Activated B cell treated with CpG ODN at 0.5 μM for 24 hours (primary cell): ENCODE measurements at regions not wholly inside any gene's neighbourhood (a gene's known extent, or its start where the extent isn't known, plus 50 kb on each side); places are given as distances from the start of the nearest gene placed in this dataset.

Source experiments
- ATAC-seq: fragments of 200-7000 bp; cut with Tn5 transposase; one replicate; pipeline ENCODE4 v1.10.0; 2021; ENCODE audit warnings: low read depth, mild to moderate bottlenecking, moderate library complexity
- CTCF ChIA-PET: fragments of 350-600 bp; sonication (Branson Sonifier 250); formaldehyde crosslinking; loops from one replicate; lab custom pipeline; 2021; ENCODE audit warnings: antibody characterized with exemption; lab: Charles Lee
- POLR2A ChIA-PET: fragments of 350-600 bp; sonication (Branson Sonifier 250); formaldehyde crosslinking; loops from one replicate; lab custom pipeline; 2021; ENCODE audit warnings: antibody characterized with exemption; lab: Charles Lee
- DNase-seq: peaks from one replicate; pipeline ENCODE4 v3.0.0; 2022
- H3K27ac Mint-ChIP-seq: one replicate; pipeline ENCODE4 v1.8.0; 2020; ENCODE audit warnings: mixed read lengths
- H3K27me3 Mint-ChIP-seq: one replicate; pipeline ENCODE4 v1.8.0; 2021; ENCODE audit warnings: mixed read lengths
- H3K36me3 Mint-ChIP-seq: one replicate; pipeline ENCODE4 v1.8.0; 2021; ENCODE audit warnings: low read depth, mixed read lengths
- H3K4me1 Mint-ChIP-seq: one replicate; pipeline ENCODE4 v1.8.0; 2021; ENCODE audit warnings: mixed read lengths
- H3K4me3 Mint-ChIP-seq: one replicate; pipeline ENCODE4 v1.8.0; 2020; ENCODE audit warnings: mild to moderate bottlenecking, mixed read lengths
- H3K9me3 Mint-ChIP-seq: one replicate; pipeline ENCODE4 v1.8.0; 2020; ENCODE audit warnings: mixed read lengths
- intact Hi-C: fragments of 100-400 bp; cut with micrococcal nuclease; formaldehyde crosslinking; loops from one replicate; pipeline ENCODE4 v1.15.1; 2024
- TF ChIP-seq, protein P1 (sequence below): fragments of 200-600 bp; IDR thresholded peaks from one replicate; pipeline ENCODE4 v1.8.0; 2022; ENCODE audit warnings: antibody characterized with exemption, mild to moderate bottlenecking

DNA sequence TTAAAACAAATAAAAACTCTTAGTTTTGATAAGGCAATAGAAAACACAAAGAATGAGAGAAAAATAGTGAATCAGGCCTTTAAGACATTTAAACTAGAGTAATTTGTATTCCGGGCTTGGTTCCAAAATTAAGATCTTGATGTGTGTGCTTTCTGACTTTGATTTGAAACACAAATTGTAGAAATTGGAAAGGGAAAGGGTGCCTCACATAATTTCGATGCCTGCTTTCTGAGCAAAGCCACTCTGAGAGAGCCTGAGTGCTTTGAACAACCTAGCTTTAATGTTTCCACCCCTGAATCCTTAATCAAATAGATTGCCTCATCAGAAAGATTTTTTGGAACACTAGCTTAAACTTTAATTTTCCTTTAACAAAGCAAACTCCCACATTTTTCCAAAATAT is 666.8 kb downstream of the PCDH18 start:
- CTCF ChIA-PET: interaction anchor here (1.4 to 1.7 kb wide), 2 partner anchors 9 to 32 kb away, joined by 4 to 8 read pairs; no protein-coding TSS in a partner anchor
- ATAC-seq: no peak

DNA sequence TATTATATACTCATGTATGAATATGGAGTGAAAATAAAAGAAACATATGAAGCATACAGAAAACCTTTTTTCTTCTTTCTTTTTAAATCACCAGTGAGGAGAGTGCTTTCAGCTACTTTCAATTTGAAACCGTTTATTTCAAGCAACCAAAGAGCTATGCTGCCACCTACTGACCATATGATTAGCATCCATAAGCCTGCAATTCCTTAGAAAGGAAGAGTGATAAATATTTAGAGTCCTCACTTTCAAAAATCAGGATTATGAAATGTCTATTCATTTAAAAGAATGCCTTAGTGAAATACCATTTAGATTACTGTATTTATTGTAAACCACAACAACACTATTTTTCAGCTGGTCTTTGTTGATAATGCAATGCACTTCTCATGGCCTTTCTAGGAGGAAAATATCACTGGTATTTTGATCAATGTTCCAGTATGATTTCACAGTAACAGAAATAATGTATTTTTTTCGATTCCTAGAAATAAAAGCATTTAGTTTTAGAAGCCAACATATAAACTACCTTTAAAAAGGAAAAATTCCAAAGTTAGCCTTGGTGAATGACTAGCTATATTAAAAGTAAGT is 667.6 kb downstream of the PCDH18 start:
- Mint-ChIP-seq H3K27me3 (no peaks in the 10 kb centered on the region), H3K9me3 (no peaks in the 10 kb centered on the region), H3K27ac (no peak overlapping the region), H3K36me3 (no peaks in the 10 kb centered on the region), H3K4me1 (no peaks in the 10 kb centered on the region), H3K4me3 (no peak overlapping the region)
- ATAC-seq (no peak), DNase-seq (no peak)
- intact Hi-C loops: loop anchor here (2.0 to 5.0 kb wide), 2 partner anchors 1318 to 1816 kb away; no protein-coding TSS in a partner anchor
- ChIA-PET POLR2A (no interaction called here), CTCF (interaction anchor here (0.8 to 1.7 kb wide), 6 partner anchors 9 to 1492 kb away, joined by 3 to 8 read pairs (median 3); no protein-coding TSS in a partner anchor)
- TF ChIP-seq, protein P1, sequence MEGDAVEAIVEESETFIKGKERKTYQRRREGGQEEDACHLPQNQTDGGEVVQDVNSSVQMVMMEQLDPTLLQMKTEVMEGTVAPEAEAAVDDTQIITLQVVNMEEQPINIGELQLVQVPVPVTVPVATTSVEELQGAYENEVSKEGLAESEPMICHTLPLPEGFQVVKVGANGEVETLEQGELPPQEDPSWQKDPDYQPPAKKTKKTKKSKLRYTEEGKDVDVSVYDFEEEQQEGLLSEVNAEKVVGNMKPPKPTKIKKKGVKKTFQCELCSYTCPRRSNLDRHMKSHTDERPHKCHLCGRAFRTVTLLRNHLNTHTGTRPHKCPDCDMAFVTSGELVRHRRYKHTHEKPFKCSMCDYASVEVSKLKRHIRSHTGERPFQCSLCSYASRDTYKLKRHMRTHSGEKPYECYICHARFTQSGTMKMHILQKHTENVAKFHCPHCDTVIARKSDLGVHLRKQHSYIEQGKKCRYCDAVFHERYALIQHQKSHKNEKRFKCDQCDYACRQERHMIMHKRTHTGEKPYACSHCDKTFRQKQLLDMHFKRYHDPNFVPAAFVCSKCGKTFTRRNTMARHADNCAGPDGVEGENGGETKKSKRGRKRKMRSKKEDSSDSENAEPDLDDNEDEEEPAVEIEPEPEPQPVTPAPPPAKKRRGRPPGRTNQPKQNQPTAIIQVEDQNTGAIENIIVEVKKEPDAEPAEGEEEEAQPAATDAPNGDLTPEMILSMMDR: no peak

More for the DNA sequence above, 666.8 kb downstream of the PCDH18 start:
- no peaks in the 10 kb centered on the region for H3K9me3 Mint-ChIP-seq
- POLR2A ChIA-PET: no interaction called here
- no peak overlapping the region for H3K4me3 Mint-ChIP-seq
- no peak overlapping the region for H3K27ac Mint-ChIP-seq
- H3K36me3 Mint-ChIP-seq: no peaks in the 10 kb centered on the region
- TF ChIP-seq, protein P1: no peak
- intact Hi-C loops: loop anchor here (2.0 to 5.0 kb wide), 2 partner anchors 1317 to 1815 kb away; no protein-coding TSS in a partner anchor
- DNase-seq: no peak
- no peaks in the 10 kb centered on the region for H3K27me3 Mint-ChIP-seq
- no peaks in the 10 kb centered on the region for H3K4me1 Mint-ChIP-seq

DNA sequence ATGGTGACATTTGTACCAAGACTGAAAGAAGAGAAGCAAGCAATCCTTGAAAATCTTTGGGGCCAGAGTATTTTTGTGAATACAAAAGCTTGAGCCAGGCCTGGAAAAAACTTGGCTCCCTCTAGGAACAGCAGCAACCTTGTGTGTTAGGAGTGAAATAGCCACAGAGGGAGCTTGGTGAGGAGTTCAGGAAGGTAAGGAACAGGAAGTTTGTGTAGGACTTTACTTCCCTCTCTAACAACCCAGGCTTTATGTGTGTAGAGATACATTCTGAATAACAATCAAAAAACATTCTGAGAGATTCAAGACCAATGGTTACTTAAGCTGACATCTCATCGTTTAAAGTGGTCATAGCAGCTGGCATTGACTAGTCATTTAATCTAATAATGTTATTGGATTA is 668.5 kb downstream of the PCDH18 start:
- intact Hi-C loops: loop anchor here (2.0 kb wide), 1 partner anchor 1817 kb away; no protein-coding TSS in a partner anchor
- Mint-ChIP-seq H3K27me3 (no peaks in the 10 kb centered on the region), H3K4me1 (no peaks in the 10 kb centered on the region), H3K36me3 (no peaks in the 10 kb centered on the region), H3K27ac (no peak overlapping the region), H3K4me3 (no peak overlapping the region), H3K9me3 (no peaks in the 10 kb centered on the region)
- TF ChIP-seq, protein P1: no peak
- DNase-seq (no peak), ATAC-seq (no peak)
- ChIA-PET POLR2A (no interaction called here), CTCF (interaction anchor here (0.8 to 1.1 kb wide), 2 partner anchors 15 to 19 kb away, joined by 3 read pairs; no protein-coding TSS in a partner anchor)

DNA sequence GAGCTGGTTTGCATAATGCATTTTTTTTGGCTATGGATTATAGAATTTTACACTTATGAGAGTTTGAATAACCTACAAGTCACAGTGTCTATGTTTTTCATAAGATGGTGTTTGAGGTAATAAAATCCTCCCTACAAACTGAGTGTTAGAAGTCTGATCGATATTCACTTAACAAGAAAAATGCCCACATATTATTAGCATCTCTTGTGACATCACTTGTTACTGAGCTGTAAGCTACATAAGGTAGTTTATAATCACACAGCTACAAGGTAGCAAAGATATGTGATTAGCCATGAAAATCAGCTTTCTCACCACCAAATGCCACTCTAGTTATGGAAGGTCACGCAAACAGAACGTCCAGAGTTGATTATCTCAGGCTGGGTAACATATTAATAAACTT is 669.6 kb downstream of the PCDH18 start:
- H3K36me3 Mint-ChIP-seq: no peaks in the 10 kb centered on the region

DNA sequence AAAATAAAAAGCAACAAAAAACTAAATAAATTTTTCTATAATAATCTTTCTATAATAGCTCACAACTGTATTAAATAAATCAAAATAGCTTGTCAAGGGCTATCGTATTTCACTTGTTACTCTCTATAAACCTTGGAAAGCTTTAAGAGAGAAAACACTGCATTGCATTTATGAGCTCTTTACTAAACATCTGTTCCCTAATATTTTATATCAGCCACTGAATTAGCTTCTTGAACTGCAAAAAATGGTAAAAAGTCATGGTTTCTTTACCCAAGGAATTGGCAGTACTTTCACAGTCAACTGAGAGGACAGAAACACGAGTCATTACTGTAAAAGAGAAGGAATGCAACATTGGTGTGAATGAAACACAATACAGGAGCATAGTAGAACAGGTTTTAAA is 671.2 kb downstream of the PCDH18 start:
- no peak overlapping the region for H3K27ac Mint-ChIP-seq
- ChIA-PET POLR2A (no interaction called here), CTCF (interaction anchor here (1.6 kb wide), 1 partner anchor 11 kb away, joined by 4 read pairs; no protein-coding TSS in a partner anchor)
- no peaks in the 10 kb centered on the region for H3K36me3 Mint-ChIP-seq
- no peak for DNase-seq
- TF ChIP-seq, protein P1: no peak
- no peaks in the 10 kb centered on the region for H3K4me1 Mint-ChIP-seq
- H3K27me3 Mint-ChIP-seq: no peaks in the 10 kb centered on the region
- intact Hi-C loops: no loop called here
- no peak overlapping the region for H3K4me3 Mint-ChIP-seq
- no peak for ATAC-seq
- H3K9me3 Mint-ChIP-seq: no peaks in the 10 kb centered on the region

More for the DNA sequence above, 669.6 kb downstream of the PCDH18 start:
- Mint-ChIP-seq H3K27me3 (no peaks in the 10 kb centered on the region), H3K4me1 (no peaks in the 10 kb centered on the region), H3K4me3 (no peak overlapping the region), H3K9me3 (no peaks in the 10 kb centered on the region), H3K27ac (no peak overlapping the region)
- ChIA-PET POLR2A (interaction anchor here (0.6 kb wide), 1 partner anchor 1292 kb away, joined by 5 read pairs; no protein-coding TSS in a partner anchor), CTCF (interaction anchor here (0.9 kb wide), 1 partner anchor 38 kb away, joined by 3 read pairs; no protein-coding TSS in a partner anchor)
- ATAC-seq (no peak), DNase-seq (no peak)
- TF ChIP-seq, protein P1: no peak
- intact Hi-C loops: no loop called here
